Liver (tissue), 8 donors: ENCODE measurements at regions not wholly inside any gene's neighbourhood (a gene's known extent, or its start where the extent isn't known, plus 50 kb on each side); places are given as distances from the start of the nearest gene placed in this dataset.

Source experiments
- DNase-seq: peaks from one replicate; pipeline ENCODE4 v3.0.0-alpha.2; 2017; ENCODE audit warnings: low spot score
- H3K27ac ChIP-seq, 2 donors: one replicate each; pipeline ENCODE4 v1.7.0; 2013; ENCODE audit warnings: inconsistent platforms in 2 of 2, low read length in 2 of 2, control low read depth in 1 of 2, low read depth in 1 of 2, mild to moderate bottlenecking in 1 of 2
- H3K27me3 ChIP-seq, 4 donors: one replicate each; pipeline versions ENCODE4 v1.6.1 to v1.7.0; 2013; ENCODE audit warnings: low read length in 3 of 4, inconsistent platforms in 1 of 4, mild to moderate bottlenecking in 1 of 4, moderate library complexity in 1 of 4; ENCODE audit not compliant: control insufficient read depth in 4 of 4, insufficient read depth in 4 of 4
- H3K36me3 ChIP-seq, 4 donors: one replicate each; pipeline versions ENCODE4 v1.6.1 to v1.7.0; 2013; ENCODE audit warnings: low read length in 3 of 4, mild to moderate bottlenecking in 3 of 4, low read depth in 1 of 4, moderate library complexity in 1 of 4; ENCODE audit not compliant: control insufficient read depth in 4 of 4, insufficient read depth in 3 of 4
- H3K4me1 ChIP-seq, 4 donors: one replicate each; pipeline versions ENCODE4 v1.6.1 to v1.7.0; 2013; ENCODE audit warnings: low read length in 3 of 4, mild to moderate bottlenecking in 3 of 4, moderate library complexity in 1 of 4; ENCODE audit not compliant: control insufficient read depth in 4 of 4, insufficient read depth in 4 of 4
- H3K4me3 ChIP-seq, 3 donors: one replicate each; pipeline versions ENCODE4 v1.6.1 to v1.7.0; 2013; ENCODE audit warnings: low read length in 3 of 3, control low read depth in 1 of 3, low read depth in 1 of 3, mild to moderate bottlenecking in 1 of 3
- H3K9ac ChIP-seq, 2 donors: one replicate each; pipeline ENCODE4 v1.7.0; 2013; ENCODE audit warnings: low read length in 2 of 2, mild to moderate bottlenecking in 2 of 2, moderate library complexity in 2 of 2, control low read depth in 1 of 2, low read depth in 1 of 2
- H3K9me3 ChIP-seq, 4 donors: one replicate each; pipeline versions ENCODE4 v1.6.1 to v1.7.0; 2013; ENCODE audit warnings: low read length in 3 of 4; ENCODE audit not compliant: control insufficient read depth in 4 of 4
- EGR1 ChIP-seq, 2 donors: IDR thresholded peaks; 2 replicates each; pipeline ENCODE4 v1.6.1; 2016 to 2018; ENCODE audit warnings: antibody characterized with exemption in 2 of 2, low read depth in 2 of 2
- FOXA1 ChIP-seq: IDR thresholded peaks from 2 replicates; pipeline ENCODE4 v1.6.1; 2016; ENCODE audit warnings: antibody characterized with exemption
- FOXA2 ChIP-seq: IDR thresholded peaks from 2 replicates; pipeline ENCODE4 v1.6.1; 2016; ENCODE audit warnings: antibody characterized with exemption
- GABPA ChIP-seq, 2 donors: IDR thresholded peaks in 1 of 2; conservative IDR thresholded peaks in 1 of 2; 2 replicates each; pipeline ENCODE4 v1.6.1; 2016; ENCODE audit warnings: antibody characterized with exemption in 2 of 2, mild to moderate bottlenecking in 1 of 2, moderate library complexity in 1 of 2
- HNF4A ChIP-seq, 2 donors: conservative IDR thresholded peaks; 2 replicates each; pipeline ENCODE4 v1.6.1; 2016; ENCODE audit warnings: antibody characterized with exemption in 2 of 2, mild to moderate bottlenecking in 2 of 2
- HNF4G ChIP-seq: IDR thresholded peaks from 2 replicates; pipeline ENCODE4 v1.6.1; 2016; ENCODE audit warnings: antibody characterized with exemption
- JUND ChIP-seq, 2 donors: IDR thresholded peaks; 2 replicates each; pipeline ENCODE4 v1.6.1; 2016; ENCODE audit warnings: antibody characterized with exemption in 2 of 2
- NR2F2 ChIP-seq: IDR thresholded peaks from 2 replicates; pipeline ENCODE4 v1.6.1; 2016; ENCODE audit warnings: antibody characterized with exemption
- RAD21 ChIP-seq, 2 donors: IDR thresholded peaks; 2 replicates each; pipeline ENCODE4 v1.6.1; 2016; ENCODE audit warnings: antibody characterized with exemption in 2 of 2, mild to moderate bottlenecking in 2 of 2
- REST ChIP-seq: IDR thresholded peaks from 2 replicates; pipeline ENCODE4 v1.6.1; 2016; ENCODE audit warnings: antibody characterized with exemption, mild to moderate bottlenecking
- RXRA ChIP-seq, 2 donors: IDR thresholded peaks; 2 replicates each; pipeline ENCODE4 v1.6.1; 2017 to 2018; ENCODE audit warnings: antibody characterized with exemption in 2 of 2, mild to moderate bottlenecking in 1 of 2
- SP1 ChIP-seq: IDR thresholded peaks from 2 replicates; pipeline ENCODE4 v1.6.1; 2018; ENCODE audit warnings: antibody characterized with exemption, mild to moderate bottlenecking
- TAF1 ChIP-seq: conservative IDR thresholded peaks from 2 replicates; pipeline ENCODE4 v1.6.1; 2016; ENCODE audit warnings: antibody characterized with exemption, mild to moderate bottlenecking
- YY1 ChIP-seq: IDR thresholded peaks from 2 replicates; pipeline ENCODE4 v1.6.1; 2016; ENCODE audit warnings: antibody characterized with exemption, mild to moderate bottlenecking
- WGBS: extraction: QIAGEN DNeasy Blood & Tissue Kit; methylation state at CpG from one replicate; pipeline ENCODE4 v1.1.7; 2013; 5-methylcytosine and 5-hydroxymethylcytosine counted together
- TF ChIP-seq, protein P1 (sequence below): fragments of 150-350 bp; IDR thresholded peaks from 2 replicates; pipeline ENCODE4 v1.5.1; 2017; ENCODE audit warnings: improper control_type of control experiment, low read depth, low read length; ENCODE audit not compliant: missing input control
- TF ChIP-seq, protein P2 (sequence below): IDR thresholded peaks from 2 replicates; pipeline ENCODE4 v1.6.1; 2016; ENCODE audit warnings: antibody characterized with exemption
- TF ChIP-seq, protein P3 (sequence below): IDR thresholded peaks from 2 replicates; pipeline ENCODE4 v1.6.1; 2016; ENCODE audit warnings: antibody characterized with exemption
- donor health status: healthy.
- donor health status: healthy.
- donor health status: healthy.
- donor health status: healthy.
- donor health status: healthy.

DNA sequence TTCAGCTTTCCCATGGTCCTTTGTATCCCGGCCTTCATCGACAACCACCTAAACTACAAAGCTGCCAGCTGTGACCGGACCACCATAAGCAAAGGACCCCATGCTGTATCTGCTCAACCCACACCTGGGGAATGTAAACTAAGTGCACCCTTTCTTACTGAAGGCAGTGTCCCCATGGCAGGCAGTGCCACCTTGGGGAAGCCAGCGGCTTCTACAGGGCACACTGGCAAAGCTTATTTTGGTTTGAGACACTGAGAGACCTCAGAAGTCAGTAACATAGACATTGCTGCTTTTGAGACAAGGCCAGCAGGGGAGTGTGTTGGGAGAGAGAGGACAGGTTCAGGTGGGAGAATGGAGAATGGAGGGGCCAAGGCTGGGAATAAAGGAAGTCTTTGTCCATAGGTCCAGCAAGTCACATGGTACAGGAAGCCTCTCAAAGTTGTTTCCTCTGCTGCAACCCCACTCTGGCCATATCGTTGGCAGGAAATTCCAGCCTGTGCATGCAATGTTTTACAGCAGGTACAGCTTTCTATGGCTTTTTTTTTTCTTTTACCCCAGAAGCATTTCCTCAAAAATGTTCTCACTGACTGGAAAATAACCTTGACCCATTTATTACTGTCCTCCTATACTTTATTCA lies 85.9 kb upstream of the NPVF start:
- H3K9me3 ChIP-seq = no peaks in the 10 kb centered on the region
- no peak for TF ChIP-seq HNF4G
- no peak for TF ChIP-seq FOXA1
- TF ChIP-seq REST = no peak
- no peak for TF ChIP-seq YY1
- TF ChIP-seq NR2F2 = no peak
- TF ChIP-seq, protein P1, sequence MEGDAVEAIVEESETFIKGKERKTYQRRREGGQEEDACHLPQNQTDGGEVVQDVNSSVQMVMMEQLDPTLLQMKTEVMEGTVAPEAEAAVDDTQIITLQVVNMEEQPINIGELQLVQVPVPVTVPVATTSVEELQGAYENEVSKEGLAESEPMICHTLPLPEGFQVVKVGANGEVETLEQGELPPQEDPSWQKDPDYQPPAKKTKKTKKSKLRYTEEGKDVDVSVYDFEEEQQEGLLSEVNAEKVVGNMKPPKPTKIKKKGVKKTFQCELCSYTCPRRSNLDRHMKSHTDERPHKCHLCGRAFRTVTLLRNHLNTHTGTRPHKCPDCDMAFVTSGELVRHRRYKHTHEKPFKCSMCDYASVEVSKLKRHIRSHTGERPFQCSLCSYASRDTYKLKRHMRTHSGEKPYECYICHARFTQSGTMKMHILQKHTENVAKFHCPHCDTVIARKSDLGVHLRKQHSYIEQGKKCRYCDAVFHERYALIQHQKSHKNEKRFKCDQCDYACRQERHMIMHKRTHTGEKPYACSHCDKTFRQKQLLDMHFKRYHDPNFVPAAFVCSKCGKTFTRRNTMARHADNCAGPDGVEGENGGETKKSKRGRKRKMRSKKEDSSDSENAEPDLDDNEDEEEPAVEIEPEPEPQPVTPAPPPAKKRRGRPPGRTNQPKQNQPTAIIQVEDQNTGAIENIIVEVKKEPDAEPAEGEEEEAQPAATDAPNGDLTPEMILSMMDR = no peak
- H3K36me3 ChIP-seq = no peaks in the 10 kb centered on the region
- no peak overlapping the region for H3K4me3 ChIP-seq
- no peaks in the 10 kb centered on the region for H3K27me3 ChIP-seq
- DNase-seq = no peak
- WGBS = 83% methylated on average over 5 of the region's 5 CpGs
- H3K4me1 ChIP-seq = peaks cover 0 to 12% (median 5%) of the 10 kb centered on the region in 4 donors
- H3K27ac ChIP-seq = no peak overlapping the region
- H3K9ac ChIP-seq = no peak overlapping the region

DNA sequence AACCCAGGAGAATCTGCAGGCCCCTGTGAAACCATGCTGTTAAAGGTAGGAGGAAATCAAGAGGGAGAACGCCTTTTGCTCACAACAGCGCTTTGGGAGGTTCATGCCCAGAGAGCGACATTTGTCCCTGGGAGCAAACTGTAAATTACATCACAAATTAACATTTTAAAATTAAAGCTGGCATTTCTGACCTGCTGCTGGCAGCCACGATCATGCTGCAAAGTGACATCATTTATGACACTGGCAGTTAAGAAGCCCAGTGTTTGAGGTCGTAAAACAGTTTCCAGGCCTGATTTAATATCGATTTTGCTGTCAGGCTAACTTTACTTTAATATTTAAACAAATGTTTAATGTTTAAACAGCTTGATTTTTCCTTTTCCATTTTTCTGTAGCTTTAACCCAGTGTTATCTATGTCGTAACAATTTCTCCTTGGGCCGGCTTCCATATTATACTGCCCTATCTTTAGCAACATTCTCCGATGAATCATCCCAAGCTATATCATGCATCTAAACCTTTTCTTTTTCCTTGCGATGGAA lies 86.5 kb upstream of the NPVF start:
- DNase-seq = no peak
- H3K27ac ChIP-seq = no peak overlapping the region
- no peak overlapping the region for H3K4me3 ChIP-seq
- no peaks in the 10 kb centered on the region for H3K27me3 ChIP-seq
- H3K9ac ChIP-seq = no peak overlapping the region
- 49% methylated on average over 10 of the region's 10 CpGs for WGBS
- no peaks in the 10 kb centered on the region for H3K9me3 ChIP-seq
- peaks cover 0 to 12% (median 5%) of the 10 kb centered on the region in 4 donors for H3K4me1 ChIP-seq
- H3K36me3 ChIP-seq = no peaks in the 10 kb centered on the region
- TF ChIP-seq FOXA1 (no peak), RAD21 (IDR thresholded peaks at IDR 0.05) (no peak), TAF1 (no peak), EGR1 (IDR thresholded peaks at IDR 0.05; ENCODE audit: low read depth in 2 of 2) (peak in 1 of 2 donors; percentile 17), YY1 (peak; percentile 51), HNF4G (no peak), RXRA (IDR thresholded peaks at IDR 0.05) (peak in 1 of 2 donors; percentile 48), GABPA (IDR thresholded peaks at IDR 0.05 in 1 of 2, conservative IDR thresholded peaks at IDR 0.05 in 1 of 2) (no peak), HNF4A (conservative IDR thresholded peaks at IDR 0.05) (peak; percentile 35 to 45), JUND (IDR thresholded peaks at IDR 0.05) (peak in 1 of 2 donors; percentile 73), SP1 (no peak), REST (no peak), NR2F2 (no peak), FOXA2 (no peak)
- TF ChIP-seq, protein P2, sequence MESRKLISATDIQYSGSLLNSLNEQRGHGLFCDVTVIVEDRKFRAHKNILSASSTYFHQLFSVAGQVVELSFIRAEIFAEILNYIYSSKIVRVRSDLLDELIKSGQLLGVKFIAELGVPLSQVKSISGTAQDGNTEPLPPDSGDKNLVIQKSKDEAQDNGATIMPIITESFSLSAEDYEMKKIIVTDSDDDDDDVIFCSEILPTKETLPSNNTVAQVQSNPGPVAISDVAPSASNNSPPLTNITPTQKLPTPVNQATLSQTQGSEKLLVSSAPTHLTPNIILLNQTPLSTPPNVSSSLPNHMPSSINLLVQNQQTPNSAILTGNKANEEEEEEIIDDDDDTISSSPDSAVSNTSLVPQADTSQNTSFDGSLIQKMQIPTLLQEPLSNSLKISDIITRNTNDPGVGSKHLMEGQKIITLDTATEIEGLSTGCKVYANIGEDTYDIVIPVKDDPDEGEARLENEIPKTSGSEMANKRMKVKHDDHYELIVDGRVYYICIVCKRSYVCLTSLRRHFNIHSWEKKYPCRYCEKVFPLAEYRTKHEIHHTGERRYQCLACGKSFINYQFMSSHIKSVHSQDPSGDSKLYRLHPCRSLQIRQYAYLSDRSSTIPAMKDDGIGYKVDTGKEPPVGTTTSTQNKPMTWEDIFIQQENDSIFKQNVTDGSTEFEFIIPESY = no peak
- TF ChIP-seq, protein P3, sequence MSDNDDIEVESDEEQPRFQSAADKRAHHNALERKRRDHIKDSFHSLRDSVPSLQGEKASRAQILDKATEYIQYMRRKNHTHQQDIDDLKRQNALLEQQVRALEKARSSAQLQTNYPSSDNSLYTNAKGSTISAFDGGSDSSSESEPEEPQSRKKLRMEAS = no peak
- TF ChIP-seq, protein P1 = no peak
